Mesenchymal stem cell (in vitro differentiated cells and primary cell): ENCODE measurements at regions not wholly inside any gene's neighbourhood (a gene's known extent, or its start where the extent isn't known, plus 50 kb on each side); places are given as distances from the start of the nearest gene placed in this dataset.

ENCODE experiments used
- DNase-seq: peaks from one replicate; pipeline ENCODE4 v3.0.0-alpha.2; 2013
- H2AFZ ChIP-seq: one replicate; pipeline ENCODE4 v1.6.1; 2013; ENCODE audit warnings: low read depth, mild to moderate bottlenecking, control low read depth, inconsistent platforms, low read length, moderate library complexity
- H2AK5ac ChIP-seq: 2 replicates; pipeline ENCODE4 v1.6.1; 2013; ENCODE audit warnings: low read length, moderate library complexity, mild to moderate bottlenecking, inconsistent platforms; ENCODE audit not compliant: severe bottlenecking
- H2BK120ac ChIP-seq: one replicate; pipeline ENCODE4 v1.6.1; 2013; ENCODE audit warnings: low read depth, mild to moderate bottlenecking, inconsistent platforms, low read length, moderate library complexity
- H2BK12ac ChIP-seq, 2 experiments: one replicate each; pipeline ENCODE4 v1.6.1; 2013; ENCODE audit warnings: inconsistent platforms in 2 of 2, low read length in 2 of 2, mild to moderate bottlenecking in 2 of 2, moderate library complexity in 2 of 2, control low read depth in 1 of 2
- H2BK15ac ChIP-seq: one replicate; pipeline ENCODE4 v1.6.1; 2013; ENCODE audit warnings: mild to moderate bottlenecking, low read depth, inconsistent platforms; ENCODE audit not compliant: poor library complexity, severe bottlenecking
- H2BK5ac ChIP-seq: 2 replicates; pipeline ENCODE4 v1.6.1; 2013; ENCODE audit warnings: low read depth, mild to moderate bottlenecking, low read length, control low read depth, inconsistent platforms; ENCODE audit not compliant: poor library complexity, severe bottlenecking
- H3K14ac ChIP-seq, 2 experiments: one replicate each; pipeline ENCODE4 v1.6.1; 2013; ENCODE audit warnings: inconsistent platforms in 2 of 2, low read length in 2 of 2, control low read depth in 1 of 2, mild to moderate bottlenecking in 1 of 2, moderate library complexity in 1 of 2
- H3K18ac ChIP-seq, 2 experiments: one replicate each; pipeline ENCODE4 v1.6.1; 2013; ENCODE audit warnings: inconsistent platforms in 2 of 2, low read length in 2 of 2, control low read depth in 1 of 2, low read depth in 1 of 2, mild to moderate bottlenecking in 1 of 2
- H3K23ac ChIP-seq, 2 experiments: one replicate each; pipeline ENCODE4 v1.6.1; 2013; ENCODE audit warnings: inconsistent platforms in 2 of 2, low read length in 2 of 2, mild to moderate bottlenecking in 2 of 2, moderate library complexity in 2 of 2, control low read depth in 1 of 2
- H3K27ac ChIP-seq: 2 replicates; pipeline ENCODE4 v1.5.1; 2013; ENCODE audit warnings: mild to moderate bottlenecking, moderate library complexity, low read length, control low read depth, inconsistent platforms; ENCODE audit not compliant: poor library complexity, severe bottlenecking
- H3K27me3 ChIP-seq, 2 experiments: 2 replicates each; pipeline versions ENCODE4 v1.6.1 to v1.7.0; 2013; ENCODE audit warnings: low read length in 2 of 2, mild to moderate bottlenecking in 2 of 2, moderate library complexity in 2 of 2, control low read depth in 1 of 2, inconsistent platforms in 1 of 2; ENCODE audit not compliant: control insufficient read depth in 1 of 2, insufficient read depth in 1 of 2
- H3K36me3 ChIP-seq, 2 experiments: 2 replicates each; pipeline versions ENCODE4 v1.6.1 to v1.7.0; 2013; ENCODE audit warnings: low read length in 2 of 2, control low read depth in 1 of 2, inconsistent platforms in 1 of 2, low read depth in 1 of 2, mild to moderate bottlenecking in 1 of 2; ENCODE audit not compliant: insufficient read depth in 2 of 2, control insufficient read depth in 1 of 2
- H3K4ac ChIP-seq, 2 experiments: one replicate each; pipeline ENCODE4 v1.6.1; 2013; ENCODE audit warnings: inconsistent platforms in 2 of 2, low read length in 2 of 2, mild to moderate bottlenecking in 2 of 2, moderate library complexity in 2 of 2, control low read depth in 1 of 2, low read depth in 1 of 2
- H3K4me1 ChIP-seq: 2 replicates; pipeline ENCODE4 v1.6.1; 2013; ENCODE audit warnings: low read depth, low read length, control low read depth; ENCODE audit not compliant: control insufficient read depth, insufficient read depth
- H3K4me2 ChIP-seq: 2 replicates; pipeline ENCODE4 v1.6.1; 2013; ENCODE audit warnings: low read length, mild to moderate bottlenecking, inconsistent platforms; ENCODE audit not compliant: poor library complexity, severe bottlenecking
- H3K4me3 ChIP-seq, 2 experiments: 2 replicates each; pipeline versions ENCODE4 v1.5.1 to v1.7.0; 2013; ENCODE audit warnings: low read length in 2 of 2, mild to moderate bottlenecking in 2 of 2, control low read depth in 1 of 2, low read depth in 1 of 2; ENCODE audit not compliant: insufficient read depth in 1 of 2
- H3K79me1 ChIP-seq: replicated peaks from 2 replicates; pipeline ENCODE4 v1.6.1; 2013; ENCODE audit warnings: mild to moderate bottlenecking, control low read depth, low read length, inconsistent platforms; ENCODE audit not compliant: poor library complexity, severe bottlenecking
- H3K9ac ChIP-seq: 2 replicates; pipeline ENCODE4 v1.7.0; 2013; ENCODE audit warnings: mild to moderate bottlenecking, low read length, moderate library complexity
- H3K9me3 ChIP-seq: 2 replicates; pipeline ENCODE4 v1.7.0; 2013; ENCODE audit warnings: mild to moderate bottlenecking, low read length; ENCODE audit not compliant: control insufficient read depth
- H4K8ac ChIP-seq: one replicate; pipeline ENCODE4 v1.6.1; 2013; ENCODE audit warnings: inconsistent platforms, mild to moderate bottlenecking, low read length, moderate library complexity
- H4K91ac ChIP-seq: one replicate; pipeline ENCODE4 v1.6.1; 2013; ENCODE audit warnings: mild to moderate bottlenecking, low read length, inconsistent platforms
- WGBS: methylation state at CpG from one replicate; pipeline ENCODE4 v1.1.7; 2013; ENCODE audit warnings: mixed read lengths; 5-methylcytosine and 5-hydroxymethylcytosine counted together

DNA sequence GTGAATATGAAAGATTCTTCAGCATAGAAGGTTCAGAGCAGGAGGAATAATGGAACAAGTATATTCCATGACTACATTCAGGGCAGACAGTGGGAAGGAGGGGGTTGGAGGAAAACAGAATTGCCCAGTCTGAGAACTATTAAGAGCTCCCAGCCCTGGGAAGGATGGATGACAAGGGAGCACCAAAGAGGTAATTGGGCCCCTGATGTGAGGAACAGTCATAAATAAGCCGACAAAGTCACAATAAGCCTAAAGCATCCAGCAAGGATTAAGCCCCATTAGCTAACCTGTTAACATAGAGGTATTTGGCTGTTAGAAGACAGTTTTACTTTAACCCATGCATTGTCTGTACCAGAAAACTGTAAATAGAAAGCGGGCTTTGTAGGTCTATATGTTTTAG is 348.7 kb upstream of the SEMA6A start:
- no peak overlapping the region for H3K18ac ChIP-seq
- no peak for DNase-seq
- H3K4me2 ChIP-seq: no peak overlapping the region
- H3K4ac ChIP-seq: no peak overlapping the region
- H2BK5ac ChIP-seq: no peak overlapping the region
- H3K9me3 ChIP-seq: no peaks in the 10 kb centered on the region
- no peak overlapping the region for H2BK15ac ChIP-seq
- no peak overlapping the region for H2AK5ac ChIP-seq
- no peak overlapping the region for H3K4me3 ChIP-seq
- no peak overlapping the region for H2BK120ac ChIP-seq
- no peak overlapping the region for H3K14ac ChIP-seq
- H3K9ac ChIP-seq: no peak overlapping the region
- no peaks in the 10 kb centered on the region for H3K27me3 ChIP-seq
- H4K8ac ChIP-seq: no peak overlapping the region
- 100% methylated on average over 1 of the region's 2 CpGs for WGBS
- H4K91ac ChIP-seq: no peak overlapping the region
- no peak overlapping the region for H3K23ac ChIP-seq
- H2AFZ ChIP-seq: no peak overlapping the region
- no peak overlapping the region for H2BK12ac ChIP-seq
- no peak overlapping the region for H3K27ac ChIP-seq
- no peaks in the 10 kb centered on the region for H3K4me1 ChIP-seq
- H3K36me3 ChIP-seq: no peaks in the 10 kb centered on the region
- H3K79me1 ChIP-seq: no peaks in the 10 kb centered on the region

GRCh38 chr5:116922532-116922931 is 347.9 kb upstream of the SEMA6A start:
- no peak overlapping the region for H2AK5ac ChIP-seq
- no peaks in the 10 kb centered on the region for H3K9me3 ChIP-seq
- H3K4me1 ChIP-seq: no peaks in the 10 kb centered on the region
- H2AFZ ChIP-seq: no peak overlapping the region
- H3K36me3 ChIP-seq: no peaks in the 10 kb centered on the region
- H2BK120ac ChIP-seq: no peak overlapping the region
- H3K14ac ChIP-seq: no peak overlapping the region
- H3K4me2 ChIP-seq: no peak overlapping the region
- H3K27ac ChIP-seq: no peak overlapping the region
- no peak overlapping the region for H2BK12ac ChIP-seq
- DNase-seq: no peak
- H2BK15ac ChIP-seq: no peak overlapping the region
- no peak overlapping the region for H4K91ac ChIP-seq
- H2BK5ac ChIP-seq: no peak overlapping the region
- no peaks in the 10 kb centered on the region for H3K79me1 ChIP-seq
- H3K27me3 ChIP-seq: no peaks in the 10 kb centered on the region
- H3K23ac ChIP-seq: no peak overlapping the region
- no peak overlapping the region for H3K4me3 ChIP-seq
- no peak overlapping the region for H3K9ac ChIP-seq
- H4K8ac ChIP-seq: no peak overlapping the region
- H3K18ac ChIP-seq: no peak overlapping the region
- H3K4ac ChIP-seq: no peak overlapping the region

DNA sequence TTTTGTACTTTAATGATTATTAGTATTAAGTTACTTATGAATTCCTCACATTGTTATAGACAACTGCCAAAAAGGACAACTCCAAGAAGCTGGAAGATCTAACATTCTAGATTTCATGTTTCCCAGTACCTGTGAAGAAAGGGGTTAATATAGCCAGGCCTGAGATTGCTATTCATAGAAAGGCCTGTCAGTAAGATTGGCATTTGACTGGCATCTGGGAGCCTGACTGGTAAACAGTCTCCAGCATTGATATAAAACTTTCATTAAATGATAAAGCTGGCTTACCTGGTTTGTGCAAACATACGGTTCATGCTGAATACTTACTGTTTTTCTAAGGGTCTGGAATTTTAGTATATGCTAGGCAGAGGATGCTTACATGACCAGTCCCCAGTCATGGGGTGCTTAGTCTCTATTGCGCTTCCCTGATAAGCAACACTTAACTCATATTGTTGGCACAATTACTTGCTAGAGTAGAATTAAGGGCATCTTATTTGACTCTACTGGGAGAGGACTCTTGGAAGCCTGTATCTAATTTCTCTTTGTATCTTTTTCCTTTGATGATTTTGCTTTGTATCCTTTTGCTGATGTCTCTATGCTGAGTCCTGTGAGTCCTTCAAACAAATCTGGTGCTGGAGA is 340.4 kb upstream of the SEMA6A start:
- H3K18ac ChIP-seq: no peak overlapping the region
- no peaks in the 10 kb centered on the region for H3K9me3 ChIP-seq
- DNase-seq: no peak
- H3K4me1 ChIP-seq: no peaks in the 10 kb centered on the region
- no peak overlapping the region for H3K27ac ChIP-seq
- H2BK5ac ChIP-seq: no peak overlapping the region
- no peak overlapping the region for H3K4me3 ChIP-seq
- H2AK5ac ChIP-seq: no peak overlapping the region
- no peak overlapping the region for H2BK15ac ChIP-seq
- H3K4me2 ChIP-seq: no peak overlapping the region
- no peak overlapping the region for H3K9ac ChIP-seq
- H4K91ac ChIP-seq: no peak overlapping the region
- no peak overlapping the region for H4K8ac ChIP-seq
- H3K4ac ChIP-seq: no peak overlapping the region
- H3K23ac ChIP-seq: no peak overlapping the region
- 94% methylated on average over 2 of the region's 2 CpGs for WGBS
- no peak overlapping the region for H3K14ac ChIP-seq
- no peaks in the 10 kb centered on the region for H3K36me3 ChIP-seq
- H2BK120ac ChIP-seq: no peak overlapping the region
- no peaks in the 10 kb centered on the region for H3K79me1 ChIP-seq
- no peak overlapping the region for H2AFZ ChIP-seq
- H3K27me3 ChIP-seq: no peaks in the 10 kb centered on the region
- no peak overlapping the region for H2BK12ac ChIP-seq

GRCh38 chr5:116912221-116912620 is 337.6 kb upstream of the SEMA6A start:
- H2AK5ac ChIP-seq: no peak overlapping the region
- no peaks in the 10 kb centered on the region for H3K79me1 ChIP-seq
- H2BK120ac ChIP-seq: no peak overlapping the region
- no peak overlapping the region for H2BK15ac ChIP-seq
- H3K4me2 ChIP-seq: no peak overlapping the region
- H2BK12ac ChIP-seq: no peak overlapping the region
- no peak overlapping the region for H3K18ac ChIP-seq
- H3K14ac ChIP-seq: no peak overlapping the region
- H3K27ac ChIP-seq: no peak overlapping the region
- no peaks in the 10 kb centered on the region for H3K27me3 ChIP-seq
- no peak overlapping the region for H2AFZ ChIP-seq
- DNase-seq: no peak
- no peak overlapping the region for H3K4ac ChIP-seq
- H3K36me3 ChIP-seq: no peaks in the 10 kb centered on the region
- no peaks in the 10 kb centered on the region for H3K4me1 ChIP-seq
- no peak overlapping the region for H3K9ac ChIP-seq
- H4K8ac ChIP-seq: no peak overlapping the region
- 73% methylated on average over 1 of the region's 1 CpG for WGBS
- no peak overlapping the region for H4K91ac ChIP-seq
- H3K23ac ChIP-seq: no peak overlapping the region
- H3K9me3 ChIP-seq: no peaks in the 10 kb centered on the region
- no peak overlapping the region for H3K4me3 ChIP-seq
- H2BK5ac ChIP-seq: no peak overlapping the region
